DMS114 treated with DMSO at 0.1 percent for 48 hours (cell line): ENCODE measurements at regions not wholly inside any gene's neighbourhood (a gene's known extent, or its start where the extent isn't known, plus 50 kb on each side); places are given as distances from the start of the nearest gene placed in this dataset.
A peak's percentile ranks its signal among the peaks of the same experiment; 100 is the strongest.
"Not testable (repeated sequence)": the region's sequence is repeated elsewhere in the genome, so short reads cannot be mapped to it uniquely, and the experiment has no call there.

Source experiments
- DNase-seq: peaks from one replicate; lab custom pipeline; 2025; ENCODE audit not compliant: unreplicated experiment; lab: John Stamatoyannopoulos, UW

DNA sequence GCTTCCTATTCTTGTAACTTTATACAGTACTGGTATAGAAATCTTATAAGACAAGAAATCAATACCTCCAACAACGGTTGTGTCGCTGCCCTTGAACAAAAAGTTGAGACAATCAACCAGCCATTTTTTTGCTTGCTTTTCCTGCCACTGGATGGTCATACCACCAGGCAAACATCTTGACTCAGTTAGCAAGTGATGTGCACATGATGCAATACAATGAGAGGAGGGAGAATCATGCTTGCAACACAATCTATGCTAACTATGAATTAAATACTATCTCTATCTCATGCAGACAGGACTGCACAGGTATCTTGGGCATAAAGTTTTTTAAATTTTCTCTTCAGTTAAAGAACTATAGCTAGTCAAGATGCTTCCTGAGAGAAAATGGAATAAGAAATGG is 877.7 kb upstream of the CITED2 start:
- DNase-seq, result no peak

DNA sequence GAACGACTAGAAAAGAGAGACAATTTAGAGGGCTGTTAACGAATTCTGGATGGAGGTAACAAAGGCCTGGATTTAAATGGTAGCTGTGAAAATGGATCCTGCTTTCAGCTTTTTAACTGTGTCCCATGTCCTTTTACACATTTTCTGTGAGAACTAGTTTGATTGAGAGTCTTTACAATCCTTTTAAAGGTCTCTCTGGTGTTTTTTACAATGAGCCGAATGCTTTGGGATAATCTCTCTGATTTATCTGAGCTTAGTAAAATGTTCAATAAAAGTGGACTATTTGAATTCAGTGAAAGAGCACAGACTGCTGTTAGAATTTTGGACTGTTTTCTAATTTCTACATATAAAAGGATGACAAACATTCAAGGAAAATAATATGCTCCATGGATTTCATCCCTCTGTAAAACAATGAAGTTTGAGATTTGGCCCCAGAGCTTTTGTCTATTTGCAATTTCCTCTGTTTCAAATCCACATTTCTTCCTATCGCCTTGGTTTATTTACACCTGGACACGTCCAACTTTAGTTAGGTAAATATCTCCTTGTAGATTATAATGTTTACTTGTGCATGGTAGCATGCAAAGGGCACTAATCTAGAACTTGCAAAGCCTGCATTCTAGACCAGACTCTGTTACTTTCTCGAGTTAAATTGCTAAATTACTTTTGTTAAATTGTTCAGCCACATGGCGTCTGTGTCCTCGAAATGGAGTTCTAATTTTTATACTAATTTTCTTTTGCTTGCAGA is 871.0 kb upstream of the CITED2 start:
- DNase-seq, result no peak

DNA sequence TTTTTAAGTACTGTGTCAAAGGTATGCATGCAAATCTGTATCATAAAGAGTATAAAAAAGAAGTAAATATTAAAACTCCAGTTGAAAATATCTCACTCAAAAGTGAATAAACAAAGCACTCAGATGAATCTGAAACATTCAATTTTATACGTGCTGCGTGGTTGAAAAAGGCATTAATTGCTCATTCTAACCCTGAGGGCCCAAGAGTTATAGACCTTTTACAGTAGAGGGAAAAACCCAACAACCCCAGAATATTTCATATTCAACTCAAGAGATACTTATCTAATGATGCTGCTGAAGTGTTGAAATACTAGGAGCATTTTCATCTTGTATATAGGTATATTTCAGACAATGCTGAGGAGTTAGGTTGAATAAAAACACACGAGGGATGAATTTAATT is 862.8 kb upstream of the CITED2 start:
- DNase-seq, result no peak

DNA sequence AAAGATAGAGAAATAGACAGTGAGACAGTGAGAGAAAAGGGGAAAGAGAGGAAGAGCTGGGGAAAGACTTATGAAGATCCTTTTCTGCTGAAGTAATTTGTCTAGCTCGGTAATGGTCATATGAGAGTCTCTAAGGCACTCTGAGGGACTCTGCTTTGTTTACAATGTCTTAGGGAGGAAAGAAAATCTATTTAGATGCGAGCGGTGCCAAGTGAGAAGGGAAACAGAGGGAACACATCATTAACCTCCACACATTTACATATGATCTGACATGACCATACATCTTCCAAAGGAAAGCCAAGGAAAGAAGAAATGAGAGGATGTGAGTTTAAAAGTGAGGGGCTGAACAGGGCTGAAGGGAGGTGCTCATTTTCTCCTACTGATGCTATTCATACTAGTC is 862.3 kb upstream of the CITED2 start:
- no peak for DNase-seq

DNA sequence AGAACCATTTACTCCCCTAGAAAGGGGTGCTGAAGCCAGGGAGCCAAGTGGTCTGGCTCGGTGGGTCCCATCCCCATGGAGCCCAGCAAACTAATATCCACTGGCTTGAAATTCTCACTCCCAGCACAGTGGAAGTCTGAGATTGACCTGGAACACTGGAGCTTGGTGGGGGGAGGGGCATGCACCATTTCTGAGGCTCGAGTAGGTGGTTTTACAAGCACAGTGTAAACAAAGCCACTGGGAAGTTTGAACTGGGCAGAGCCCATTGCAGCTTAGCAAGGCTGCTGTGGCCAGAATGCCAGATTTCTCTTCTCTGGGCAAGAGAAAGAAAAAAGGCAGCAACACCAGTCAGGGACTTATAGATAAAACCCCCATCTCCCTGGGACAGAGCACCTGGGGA is 855.8 kb upstream of the CITED2 start:
- DNase-seq, result no peak

DNA sequence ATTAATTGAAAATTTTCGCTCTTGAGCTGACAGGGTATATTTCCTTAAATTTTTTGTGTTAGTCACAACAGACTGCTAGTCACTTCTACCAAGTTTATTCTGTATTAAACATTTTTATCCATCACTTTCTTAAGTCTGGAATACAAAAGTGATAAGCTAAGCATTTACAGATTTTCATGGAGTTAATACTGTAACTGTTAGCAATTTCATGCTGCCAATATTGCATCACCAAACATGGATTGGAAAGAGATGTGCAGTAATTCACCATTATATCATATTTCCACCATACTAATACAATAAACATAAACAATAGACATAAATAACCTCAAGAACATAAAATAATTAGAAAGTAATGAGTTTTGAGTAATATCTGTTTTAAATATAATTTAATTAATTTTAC is 854.0 kb upstream of the CITED2 start:
- DNase-seq, result no peak

DNA sequence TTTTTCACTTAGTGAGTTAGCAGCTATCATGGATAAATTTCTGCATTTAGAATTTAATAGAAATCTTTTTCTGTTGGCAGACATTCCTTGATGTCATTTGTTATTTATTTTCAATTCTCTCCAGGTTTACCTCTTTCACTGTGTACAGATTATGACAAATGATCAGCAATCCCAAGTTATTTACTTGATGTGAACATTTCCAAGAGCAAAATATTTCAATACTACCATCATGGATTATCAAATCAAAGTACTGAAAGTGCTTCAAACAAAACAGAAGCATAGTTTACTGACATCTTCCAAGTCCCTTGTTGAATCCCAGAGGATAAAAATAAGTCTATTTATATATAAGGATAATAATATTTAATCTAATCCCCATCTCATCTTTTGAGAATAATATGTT is 852.2 kb upstream of the CITED2 start:
- DNase-seq, result no peak

DNA sequence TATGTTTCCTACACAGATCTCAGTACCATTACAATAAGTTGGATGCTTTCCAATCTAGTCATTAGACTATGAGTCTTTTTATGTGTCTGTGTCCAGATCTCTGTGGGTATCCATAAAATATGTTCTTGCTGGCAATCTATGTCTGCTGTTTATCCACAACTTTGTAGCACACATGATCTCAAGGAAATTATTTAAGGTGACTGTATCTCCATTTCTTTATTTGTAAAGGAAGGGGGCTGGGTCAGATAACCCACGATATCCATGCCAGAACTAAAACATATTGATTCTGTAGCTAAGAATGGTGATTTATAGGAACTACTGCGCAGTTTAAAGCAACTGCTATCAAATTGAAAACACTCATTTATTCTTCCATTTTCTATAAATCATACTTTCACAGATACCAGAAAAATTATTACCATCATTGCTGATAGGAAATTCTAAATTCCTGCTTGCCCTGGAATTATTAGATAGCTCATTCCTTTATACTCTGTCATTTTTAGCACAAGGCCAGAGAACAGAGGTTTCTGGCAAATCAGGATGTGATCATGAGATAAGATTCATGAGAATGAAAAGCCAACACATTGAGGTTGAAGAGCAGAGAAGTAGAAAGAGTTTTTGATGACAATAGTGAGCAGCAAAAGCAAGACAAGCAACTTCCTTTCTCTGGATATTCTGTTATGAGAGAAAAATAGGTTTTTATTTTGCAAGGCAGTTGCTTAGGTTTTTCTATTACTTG is 851.4 kb upstream of the CITED2 start:
- no peak for DNase-seq

DNA sequence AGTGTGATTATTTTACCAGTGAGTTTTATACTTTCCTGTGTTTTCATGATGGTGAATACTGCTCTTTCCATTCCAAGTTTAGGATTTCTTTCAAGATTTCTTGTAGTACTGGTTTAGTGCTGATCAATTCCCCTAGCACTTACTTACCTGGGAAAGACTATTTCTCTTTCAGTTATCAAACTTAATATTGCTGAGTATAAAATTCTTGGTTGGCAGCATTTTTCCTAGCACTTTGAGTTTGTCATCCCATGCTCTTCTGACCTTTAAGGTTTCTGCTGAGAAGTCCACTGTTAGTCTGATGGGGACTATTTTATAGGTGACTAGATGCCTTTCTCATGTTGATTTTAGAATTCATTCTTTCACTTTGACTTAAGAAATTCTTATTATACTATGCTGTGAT is 842.8 kb upstream of the CITED2 start:
- DNase-seq, result no peak

DNA sequence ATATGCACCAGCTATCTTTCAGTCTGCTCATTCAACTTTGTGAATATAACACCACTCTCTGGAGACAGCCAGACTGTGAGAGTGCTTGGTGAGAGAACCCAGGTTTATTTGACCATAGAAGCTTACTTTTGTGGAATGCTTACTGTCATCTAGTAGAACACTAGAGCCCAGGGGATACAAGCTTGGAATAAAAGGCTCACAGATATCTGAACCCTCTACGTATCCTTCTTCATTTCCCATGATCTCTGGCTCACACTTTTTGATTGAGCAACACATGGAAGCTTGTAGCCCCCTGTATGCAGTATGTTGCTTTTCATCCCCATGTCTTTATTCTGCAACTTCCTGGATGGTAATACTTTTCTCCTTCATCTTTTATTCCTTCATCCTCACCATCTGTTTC is 835.3 kb upstream of the CITED2 start:
- no peak for DNase-seq

DNA sequence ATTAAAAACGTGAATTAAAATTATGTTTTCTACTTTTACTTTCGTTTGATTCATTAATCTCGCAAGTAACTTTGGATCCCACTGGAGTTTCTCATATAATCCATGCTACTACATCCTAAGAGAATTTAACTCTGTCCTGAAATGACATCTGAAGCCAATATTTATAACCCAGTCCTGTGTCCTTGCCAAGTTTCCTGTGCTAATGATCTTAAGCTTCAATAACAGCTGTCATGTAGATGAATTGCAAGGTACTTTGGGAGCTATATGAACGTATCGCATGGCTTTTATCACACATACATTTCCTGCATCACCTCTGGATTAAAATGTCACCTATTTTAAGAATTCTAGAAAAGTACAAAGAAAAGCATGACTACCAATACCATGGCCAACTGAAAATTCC is 833.8 kb upstream of the CITED2 start:
- peak; percentile 33 for DNase-seq

DNA sequence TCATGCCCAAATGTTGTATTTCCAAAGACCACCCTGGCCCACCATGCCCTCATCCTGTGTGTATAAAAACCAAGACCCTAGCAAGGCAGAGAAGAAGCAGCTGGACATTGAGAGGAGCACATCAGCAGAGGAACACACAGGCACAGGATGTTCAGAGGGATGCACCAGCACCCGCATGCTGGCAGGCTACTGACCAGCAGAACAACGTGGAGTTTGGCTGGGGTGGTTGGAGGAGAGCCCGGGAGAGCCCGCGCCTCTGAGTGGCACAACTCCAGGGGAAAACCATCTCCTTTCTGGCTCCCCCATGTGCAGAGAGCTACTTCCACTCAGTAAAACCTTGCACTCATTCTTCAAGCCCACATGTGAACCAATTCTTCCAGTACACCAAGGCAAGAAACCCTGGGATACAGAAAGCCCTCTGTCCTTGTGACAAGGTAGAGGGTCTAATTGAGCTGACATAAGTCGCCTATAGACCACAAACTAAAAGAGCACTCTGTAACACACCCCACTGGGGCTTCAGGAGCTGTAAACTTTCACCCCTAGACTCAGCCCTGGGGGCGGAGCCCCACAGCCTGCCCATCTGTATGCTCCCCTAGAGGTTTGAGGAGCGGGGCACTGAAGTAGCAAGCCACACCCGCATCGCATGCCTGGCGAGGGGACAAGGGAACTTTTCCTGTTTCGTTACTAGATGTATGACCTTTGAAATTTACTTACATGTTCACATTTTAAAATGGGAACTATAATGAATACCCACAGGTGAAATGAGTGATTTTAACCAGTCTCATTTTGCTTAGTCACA is 831.5 kb upstream of the CITED2 start:
- DNase-seq, result no peak

DNA sequence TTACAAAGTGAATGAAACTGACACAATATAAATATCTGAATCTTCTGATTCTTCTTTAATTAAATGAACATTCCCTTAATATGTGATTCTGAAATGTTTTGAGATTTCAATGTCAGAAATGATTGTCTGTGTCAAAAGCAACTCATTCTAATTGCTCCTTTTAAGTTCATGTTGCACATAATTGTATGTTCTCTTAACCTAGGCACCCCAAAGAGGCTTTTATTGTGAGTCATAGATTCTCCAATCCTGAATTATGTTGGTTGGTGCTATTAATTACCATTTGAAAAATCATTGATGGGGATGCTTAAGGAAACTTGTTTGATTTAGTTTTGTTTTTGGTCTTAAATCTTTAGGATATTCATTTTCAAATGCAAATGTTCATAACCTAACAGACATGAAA is 829.7 kb upstream of the CITED2 start:
- DNase-seq, result no peak

DNA sequence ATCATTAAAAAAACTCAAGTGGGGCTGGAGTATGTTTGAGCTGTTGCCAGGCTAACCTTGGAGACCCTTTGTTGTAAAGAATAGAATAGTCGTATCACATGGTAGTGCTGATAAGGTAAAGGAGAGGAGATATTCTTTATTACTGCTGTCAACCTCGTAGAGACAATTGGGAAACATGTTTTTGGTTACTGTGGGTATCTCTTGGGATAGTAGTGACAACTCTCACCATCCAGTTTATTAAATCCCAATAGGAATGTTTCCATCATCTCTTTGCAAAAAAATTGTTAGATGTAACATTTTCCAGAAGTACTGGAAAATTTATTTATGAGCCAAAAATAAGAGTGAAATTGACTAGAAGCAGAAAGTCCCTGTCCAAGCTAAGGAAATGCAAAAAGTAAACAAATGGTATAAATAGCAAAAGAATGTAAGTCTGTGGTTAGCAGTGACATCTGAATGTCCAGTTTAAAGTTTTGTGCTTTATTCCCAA is 829.3 kb upstream of the CITED2 start:
- DNase-seq, result no peak

DNA sequence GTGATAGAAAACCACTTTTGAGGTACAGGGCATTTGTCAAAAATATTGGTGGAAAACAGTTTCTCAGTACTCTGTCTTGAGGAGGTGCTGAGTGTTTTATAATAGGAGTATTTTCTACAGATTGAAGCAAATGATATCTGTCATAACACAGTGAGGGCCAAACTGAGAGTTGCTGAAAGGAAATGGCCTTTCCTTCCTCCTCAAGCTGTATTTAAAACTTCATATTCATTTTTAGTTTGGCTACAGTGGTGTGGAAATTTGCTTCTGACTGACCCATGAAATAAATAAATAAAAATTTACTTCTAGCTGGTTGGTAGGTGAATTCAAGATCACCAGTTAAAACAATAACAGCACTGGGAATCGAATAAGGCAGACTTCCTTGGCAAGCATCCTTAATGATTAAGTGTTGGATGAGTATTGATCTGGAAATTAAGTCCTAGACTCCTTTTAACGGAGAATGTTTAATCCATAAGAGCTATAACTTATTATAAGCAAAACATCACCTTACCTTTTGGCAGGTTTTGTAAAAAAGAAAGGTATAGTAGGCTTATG is 828.6 kb upstream of the CITED2 start:
- DNase-seq, result no peak

DNA sequence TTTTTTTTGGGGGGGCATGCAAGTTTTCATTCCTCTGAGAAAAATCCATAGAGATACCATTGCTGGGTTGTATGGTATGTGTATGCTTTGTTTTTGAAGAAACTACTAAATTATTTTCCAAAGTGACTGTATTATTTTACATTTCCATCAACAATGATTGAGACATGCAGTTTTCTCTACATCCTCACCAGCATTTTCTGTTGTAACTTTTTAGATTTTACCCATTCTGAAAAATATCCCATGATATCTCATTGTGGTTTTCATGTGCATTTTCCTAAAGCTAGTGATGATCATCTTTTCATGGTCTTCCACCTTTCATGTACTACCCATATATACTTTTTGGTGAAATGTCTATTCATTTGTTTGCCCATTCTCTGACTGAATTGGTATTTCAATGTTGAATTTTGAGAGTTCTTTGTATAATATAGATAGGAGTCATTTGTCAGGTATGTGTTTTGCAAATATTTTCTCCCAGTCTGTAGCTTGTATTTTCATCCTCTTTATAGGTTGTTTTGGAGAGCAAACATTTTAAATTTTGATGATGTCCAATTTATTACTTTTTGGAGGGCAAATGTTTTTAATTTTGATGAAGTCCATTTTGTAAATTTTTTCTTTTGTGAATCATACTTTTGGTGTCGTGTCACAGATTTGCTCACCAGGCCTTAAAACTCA is 827.5 kb upstream of the CITED2 start:
- DNase-seq, result no peak

DNA sequence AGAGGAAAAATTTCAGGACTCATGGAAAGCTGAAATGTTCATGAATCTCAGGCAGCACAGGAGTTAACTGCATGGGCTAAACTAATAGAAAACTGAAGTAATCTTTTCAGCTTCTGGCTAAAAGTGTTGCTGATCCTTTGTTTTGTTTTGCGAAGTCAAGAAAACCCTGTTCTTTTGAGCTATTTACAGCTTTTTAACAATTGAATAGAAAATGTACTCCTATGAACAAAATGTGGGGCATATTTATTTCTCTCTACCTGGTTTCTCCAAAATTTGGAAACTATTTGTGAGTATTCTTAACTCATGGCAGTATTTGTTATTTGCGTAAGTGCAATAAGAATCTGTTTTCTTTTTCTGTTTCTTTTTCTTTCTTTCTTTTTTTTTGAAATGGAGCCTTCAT is 818.8 kb upstream of the CITED2 start:
- DNase-seq, result no peak

DNA sequence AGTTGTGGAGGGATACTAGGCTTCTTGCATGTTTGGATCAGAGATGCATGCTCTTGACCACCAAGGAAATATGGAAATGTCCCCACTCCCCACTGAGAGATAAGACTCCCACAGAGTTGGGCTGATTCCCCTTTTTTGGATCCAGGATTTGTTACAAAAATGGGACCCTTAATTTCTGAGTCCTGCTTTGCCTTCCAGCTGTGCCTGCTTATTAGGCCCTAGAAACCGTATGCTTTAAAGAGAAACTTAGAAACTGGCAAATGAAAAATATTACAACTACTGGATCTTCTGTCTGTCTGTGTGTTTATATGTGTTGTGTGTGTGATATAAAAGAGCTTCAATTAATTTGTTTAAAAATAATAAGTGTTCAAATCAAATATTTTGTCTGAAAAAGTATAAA is 817.6 kb upstream of the CITED2 start:
- no peak for DNase-seq

DNA sequence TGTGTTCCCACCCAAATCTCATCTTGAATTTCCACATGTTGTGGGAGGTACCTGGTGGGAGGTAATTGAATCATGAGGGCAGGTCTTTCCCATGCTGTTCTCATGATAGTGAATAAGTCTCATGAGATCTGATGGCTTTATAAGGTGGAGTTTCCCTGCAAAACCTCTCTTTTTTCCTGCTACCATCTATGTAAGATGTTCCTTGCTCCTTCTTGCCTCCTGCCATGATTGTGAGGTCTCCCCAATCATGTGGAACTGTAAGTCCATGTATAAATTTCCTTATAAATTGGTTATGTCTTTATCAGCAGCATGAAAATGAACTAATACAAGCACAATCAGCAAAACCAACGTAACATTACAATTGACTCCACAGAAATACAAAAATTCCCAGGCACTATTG is 814.8 kb upstream of the CITED2 start:
- not testable (repeated sequence) for DNase-seq

DNA sequence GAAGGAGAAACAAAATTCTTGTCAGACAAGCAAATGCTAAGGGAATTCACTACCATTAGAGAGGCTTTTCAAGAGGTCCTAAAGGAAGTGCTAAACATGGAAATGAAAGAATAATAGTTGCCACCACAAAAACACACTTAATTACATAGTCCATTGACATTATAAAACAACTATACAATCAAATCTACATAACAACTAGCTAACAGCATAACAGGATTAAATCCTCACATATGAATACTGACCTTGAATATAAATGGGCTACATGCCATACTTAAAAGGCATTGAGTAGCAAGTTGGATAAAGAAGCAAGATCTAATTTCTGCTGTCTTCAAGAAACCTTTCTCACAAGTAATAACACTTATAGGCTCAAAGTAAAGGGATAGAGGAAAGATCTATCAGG is 811.5 kb upstream of the CITED2 start:
- DNase-seq, result no peak

DNA sequence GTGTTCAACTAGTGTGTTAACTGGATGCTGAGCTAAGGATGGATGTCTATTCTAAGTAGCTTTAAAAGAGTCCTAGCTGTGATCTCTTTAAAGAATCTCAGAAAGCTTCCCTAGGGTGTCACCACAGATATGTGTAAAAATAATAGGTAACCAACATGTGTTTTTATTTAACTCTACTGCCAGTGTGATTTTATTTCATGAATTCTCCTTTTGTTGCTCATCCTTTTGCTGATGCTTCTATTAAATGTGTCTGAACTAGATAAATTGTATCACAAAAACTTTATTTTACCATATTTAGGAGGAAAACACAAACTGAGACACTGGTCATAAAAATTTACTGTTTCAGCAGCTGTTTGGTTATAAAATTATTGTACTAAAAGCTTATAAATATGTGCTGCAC is 809.4 kb upstream of the CITED2 start:
- DNase-seq, result no peak
